ENCODE measurements at regions not wholly inside any gene's neighbourhood (a gene's known extent, or its start where the extent isn't known, plus 50 kb on each side); places are given as distances from the start of the nearest gene placed in this dataset.

DNA sequence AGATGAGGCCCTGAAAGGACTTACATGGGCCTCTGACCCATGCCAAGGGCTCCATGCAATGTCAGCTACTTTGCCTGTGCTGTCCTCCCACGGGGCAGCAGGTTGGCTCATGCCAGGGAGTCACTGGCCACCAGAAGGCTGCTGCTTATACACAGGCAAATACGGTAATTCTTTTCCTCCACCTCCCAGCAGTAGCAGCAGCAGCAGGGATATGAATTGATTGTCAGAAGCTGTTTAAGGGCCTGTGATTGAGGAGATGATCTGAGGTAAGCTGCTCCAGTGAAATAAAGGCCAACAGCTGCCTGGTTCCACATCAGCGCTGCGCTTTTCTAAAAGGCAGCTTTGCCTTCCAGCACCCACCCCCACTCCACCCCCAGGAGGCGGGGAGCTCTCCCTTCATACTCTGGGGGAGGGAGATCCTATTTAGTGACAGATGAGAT, 250.5 kb downstream of the SHQ1 start:
- Mint-ChIP-seq H3K36me3 (ENCODE audit: insufficient read depth in 1 of 3, low read depth in 3 of 3) (no peaks in the 10 kb centered on the region; a peak in 1 of 7 replicates), H3K27me3 (ENCODE audit: low read depth) (peaks cover 17% of the 10 kb centered on the region), H3K27ac (peak overlapping the region in 1 of 3 experiments; percentile 36; a peak in 2 of 7 replicates), H3K9me3 (no peaks in the 10 kb centered on the region; a peak in 2 of 5 replicates), H3K4me3 (peak overlapping the region in 1 of 2 experiments; percentile 13; a peak in 1 of 5 replicates), H3K4me1 (peaks cover 18 to 33% of the 10 kb centered on the region in 2 experiments)
- Histone ChIP-seq H2AFZ (ENCODE audit: low read length) (no peak overlapping the region), H3K14ac (ENCODE audit: insufficient read depth, low read length) (no peak overlapping the region), H2BK12ac (ENCODE audit: insufficient read length, low read depth, low read length) (no peak overlapping the region), H3K9ac (ENCODE audit: extremely low read depth, insufficient read length, low read length) (no peak overlapping the region), H2AK5ac (ENCODE audit: insufficient read length, low read length) (no peak overlapping the region), H3K79me2 (ENCODE audit: insufficient read depth, low read length) (no peaks in the 10 kb centered on the region), H4K91ac (ENCODE audit: insufficient read length, low read depth, low read length) (no peak overlapping the region), H4K20me1 (ENCODE audit: control insufficient read depth, insufficient read depth, insufficient read length) (no peaks in the 10 kb centered on the region), H3K79me1 (ENCODE audit: insufficient read depth, low read depth, low read length, poor library complexity, severe bottlenecking) (no peaks in the 10 kb centered on the region), H3K27me3 (ENCODE audit: insufficient read depth, low read length) (no peaks in the 10 kb centered on the region), H3K18ac (ENCODE audit: insufficient read length, low read depth, low read length) (no peak overlapping the region), H3K4me1 (ENCODE audit: insufficient read depth, low read length) (peaks cover 2% of the 10 kb centered on the region; the same call in 1 of the 2 replicates), H3T11ph (ENCODE audit: low read length) (no peak overlapping the region), H3K4me2 (ENCODE audit: insufficient read depth, insufficient read length, low read length) (no peak overlapping the region), H2BK20ac (ENCODE audit: low read depth, low read length, poor library complexity, severe bottlenecking) (no peak overlapping the region), H4K8ac (replicated peaks; ENCODE audit: insufficient read length, low read depth, low read length) (no peak overlapping the region), H4K5ac (ENCODE audit: insufficient read length, low read depth, low read length) (no peak overlapping the region), H3K4ac (ENCODE audit: low read depth, low read length) (no peak overlapping the region), H2BK120ac (ENCODE audit: low read depth, low read length, poor library complexity, severe bottlenecking) (no peak overlapping the region), H3K23ac (ENCODE audit: insufficient read length, low read depth, low read length) (no peak overlapping the region), H3K56ac (ENCODE audit: insufficient read length, low read depth, low read length) (no peak overlapping the region), H2BK15ac (ENCODE audit: low read depth, low read length) (no peak overlapping the region), H3K23me2 (ENCODE audit: insufficient read length, low read depth, low read length, poor library complexity, severe bottlenecking) (no peaks in the 10 kb centered on the region), H3K27ac (ENCODE audit: insufficient read length, low read depth, low read length) (no peak overlapping the region), H3K9me3 (ENCODE audit: control insufficient read depth, low read depth, low read length) (no peaks in the 10 kb centered on the region), H2BK5ac (ENCODE audit: insufficient read length, low read length) (no peak overlapping the region)
- WGBS (ENCODE audit: extremely low coverage, insufficient read length, low lambda C conversion rate), result no CpG with 5 or more reads among the region's 5 CpGs
- TF ChIP-seq, protein P1, sequence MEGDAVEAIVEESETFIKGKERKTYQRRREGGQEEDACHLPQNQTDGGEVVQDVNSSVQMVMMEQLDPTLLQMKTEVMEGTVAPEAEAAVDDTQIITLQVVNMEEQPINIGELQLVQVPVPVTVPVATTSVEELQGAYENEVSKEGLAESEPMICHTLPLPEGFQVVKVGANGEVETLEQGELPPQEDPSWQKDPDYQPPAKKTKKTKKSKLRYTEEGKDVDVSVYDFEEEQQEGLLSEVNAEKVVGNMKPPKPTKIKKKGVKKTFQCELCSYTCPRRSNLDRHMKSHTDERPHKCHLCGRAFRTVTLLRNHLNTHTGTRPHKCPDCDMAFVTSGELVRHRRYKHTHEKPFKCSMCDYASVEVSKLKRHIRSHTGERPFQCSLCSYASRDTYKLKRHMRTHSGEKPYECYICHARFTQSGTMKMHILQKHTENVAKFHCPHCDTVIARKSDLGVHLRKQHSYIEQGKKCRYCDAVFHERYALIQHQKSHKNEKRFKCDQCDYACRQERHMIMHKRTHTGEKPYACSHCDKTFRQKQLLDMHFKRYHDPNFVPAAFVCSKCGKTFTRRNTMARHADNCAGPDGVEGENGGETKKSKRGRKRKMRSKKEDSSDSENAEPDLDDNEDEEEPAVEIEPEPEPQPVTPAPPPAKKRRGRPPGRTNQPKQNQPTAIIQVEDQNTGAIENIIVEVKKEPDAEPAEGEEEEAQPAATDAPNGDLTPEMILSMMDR (conservative IDR thresholded peaks at IDR 0.05), result no peak
- DNase-seq, result no peak

Data from H9 (cell line).